Astrocyte (in vitro differentiated cells and primary cell): ENCODE measurements at regions not wholly inside any gene's neighbourhood (a gene's known extent, or its start where the extent isn't known, plus 50 kb on each side); places are given as distances from the start of the nearest gene placed in this dataset.

Experiments
- DNase-seq: peaks from one replicate; pipeline ENCODE4 v3.0.0-alpha.2; 2010; ENCODE audit warnings: low read depth
- FAIRE-seq: peaks from 2 replicates; lab custom pipeline; 2011; peaks lifted over from hg19 to GRCh38; lab: Jason Lieb, UNC
- H2AFZ ChIP-seq: 2 replicates; pipeline ENCODE4 v1.6.0; 2012; ENCODE audit warnings: low read depth, low read length, inconsistent platforms
- H3K27ac ChIP-seq: 2 replicates; pipeline ENCODE4 v1.5.1; 2011; ENCODE audit warnings: low read depth, low read length, inconsistent platforms
- H3K27me3 ChIP-seq: 2 replicates; pipeline ENCODE4 v1.6.0; 2011; ENCODE audit warnings: low read length, inconsistent platforms; ENCODE audit not compliant: insufficient read depth
- H3K36me3 ChIP-seq: 2 replicates; pipeline ENCODE4 v1.5.1; 2011; ENCODE audit warnings: low read length, inconsistent platforms; ENCODE audit not compliant: insufficient read depth
- H3K4me1 ChIP-seq: 2 replicates; pipeline ENCODE4 v1.5.1; 2011; ENCODE audit warnings: low read length, inconsistent platforms; ENCODE audit not compliant: insufficient read depth
- H3K4me2 ChIP-seq: 2 replicates; pipeline ENCODE4 v1.6.0; 2012; ENCODE audit warnings: low read length, inconsistent platforms
- H3K4me3 ChIP-seq: 2 replicates; pipeline ENCODE4 v1.5.1; 2011; ENCODE audit warnings: low read depth, mild to moderate bottlenecking, low read length, inconsistent platforms; ENCODE audit not compliant: insufficient read depth
- H3K79me2 ChIP-seq: 2 replicates; pipeline ENCODE4 v1.6.0; 2012; ENCODE audit warnings: mild to moderate bottlenecking, low read length, inconsistent platforms; ENCODE audit not compliant: insufficient read depth
- H3K9ac ChIP-seq: 2 replicates; pipeline ENCODE4 v1.6.0; 2012; ENCODE audit warnings: mild to moderate bottlenecking, low read length, inconsistent platforms
- H3K9me3 ChIP-seq: 2 replicates; pipeline ENCODE4 v1.5.1; 2012; ENCODE audit warnings: low read depth, mild to moderate bottlenecking, low read length, inconsistent platforms; ENCODE audit not compliant: insufficient read depth
- H4K20me1 ChIP-seq: 2 replicates; pipeline ENCODE4 v1.6.0; 2012; ENCODE audit warnings: low read length, inconsistent platforms; ENCODE audit not compliant: insufficient read depth
- H3K27ac Mint-ChIP-seq: one replicate; pipeline ENCODE4 v1.8.0; 2021; ENCODE audit warnings: mild to moderate bottlenecking, mixed read lengths; ENCODE audit not compliant: unreplicated experiment
- H3K27me3 Mint-ChIP-seq: one replicate; pipeline ENCODE4 v1.8.0; 2021; ENCODE audit warnings: low read depth, mixed read lengths; ENCODE audit not compliant: unreplicated experiment
- H3K36me3 Mint-ChIP-seq: one replicate; pipeline ENCODE4 v1.8.0; 2021; ENCODE audit warnings: low read depth, mixed read lengths; ENCODE audit not compliant: unreplicated experiment
- H3K4me1 Mint-ChIP-seq: one replicate; pipeline ENCODE4 v1.8.0; 2021; ENCODE audit warnings: low read depth, mixed read lengths; ENCODE audit not compliant: unreplicated experiment
- H3K4me3 Mint-ChIP-seq: one replicate; pipeline ENCODE4 v1.8.0; 2021; ENCODE audit warnings: mild to moderate bottlenecking, moderate library complexity, mixed read lengths; ENCODE audit not compliant: unreplicated experiment
- H3K9me3 Mint-ChIP-seq: one replicate; pipeline ENCODE4 v1.8.0; 2021; ENCODE audit warnings: mild to moderate bottlenecking, mixed read lengths; ENCODE audit not compliant: unreplicated experiment
- EZH2 ChIP-seq: IDR thresholded peaks from 2 replicates; pipeline ENCODE4 v1.6.1; 2012; ENCODE audit warnings: mild to moderate bottlenecking, low read length, inconsistent platforms; ENCODE audit not compliant: insufficient read depth
- TF ChIP-seq, protein P1 (sequence below): IDR thresholded peaks from 2 replicates; pipeline ENCODE4 v1.5.1; 2011; ENCODE audit warnings: low read depth, mild to moderate bottlenecking, inconsistent platforms, low read length, moderate library complexity; ENCODE audit not compliant: insufficient read depth

DNA sequence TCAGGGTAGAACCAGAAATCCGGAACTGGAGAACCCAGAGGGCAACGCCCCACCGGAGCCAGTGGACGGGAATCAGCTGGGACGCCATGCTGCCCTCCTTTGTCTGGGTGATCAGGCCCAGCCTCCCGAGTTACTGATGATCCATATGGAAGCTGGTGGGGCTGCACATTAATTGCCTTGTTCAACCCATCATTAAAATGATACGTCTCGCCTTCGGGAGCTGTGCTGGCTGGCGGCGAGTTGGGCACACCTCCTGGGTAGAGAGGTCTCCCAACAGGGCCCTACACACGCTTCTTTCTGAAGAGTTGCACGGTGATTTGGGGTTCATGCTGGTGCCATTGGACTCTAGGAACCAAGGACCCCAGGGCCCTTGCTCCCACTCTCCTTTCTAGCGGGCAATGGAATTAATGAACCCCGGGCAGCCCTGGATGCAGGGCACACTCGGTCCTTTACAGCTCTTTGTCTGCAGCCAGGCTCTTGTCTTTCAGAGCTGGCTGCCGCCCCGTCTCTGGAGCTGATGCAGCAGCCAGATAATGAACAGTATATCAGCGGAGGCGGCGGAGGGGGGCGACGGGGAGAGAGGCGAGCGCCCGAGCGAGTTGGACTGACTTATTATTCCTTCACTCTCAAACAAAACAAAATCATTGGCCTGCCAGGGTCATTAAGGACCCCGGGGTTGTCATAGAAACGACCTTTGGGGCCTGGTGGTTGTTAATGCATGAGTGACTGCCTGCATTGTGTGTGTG is 412.2 kb upstream of the ZMIZ1 start:
- H3K36me3 ChIP-seq: no peaks in the 10 kb centered on the region
- H3K9ac ChIP-seq: peak overlapping the region; percentile 12
- peaks cover 17% of the 10 kb centered on the region for H3K4me1 ChIP-seq
- Mint-ChIP-seq H3K27me3 (peaks cover 49% of the 10 kb centered on the region), H3K36me3 (no peaks in the 10 kb centered on the region), H3K27ac (no peak overlapping the region), H3K4me3 (no peak overlapping the region), H3K4me1 (no peaks in the 10 kb centered on the region), H3K9me3 (peaks cover 1% of the 10 kb centered on the region)
- H3K27me3 ChIP-seq: peaks cover 2% of the 10 kb centered on the region
- peak overlapping the region; percentile 60 for H2AFZ ChIP-seq
- no peaks in the 10 kb centered on the region for H4K20me1 ChIP-seq
- H3K9me3 ChIP-seq: no peaks in the 10 kb centered on the region
- peak overlapping the region; percentile 61 for H3K4me2 ChIP-seq
- H3K27ac ChIP-seq: no peak overlapping the region
- no peak for FAIRE-seq
- no peak overlapping the region for H3K4me3 ChIP-seq
- no peak for TF ChIP-seq EZH2
- TF ChIP-seq, protein P1, sequence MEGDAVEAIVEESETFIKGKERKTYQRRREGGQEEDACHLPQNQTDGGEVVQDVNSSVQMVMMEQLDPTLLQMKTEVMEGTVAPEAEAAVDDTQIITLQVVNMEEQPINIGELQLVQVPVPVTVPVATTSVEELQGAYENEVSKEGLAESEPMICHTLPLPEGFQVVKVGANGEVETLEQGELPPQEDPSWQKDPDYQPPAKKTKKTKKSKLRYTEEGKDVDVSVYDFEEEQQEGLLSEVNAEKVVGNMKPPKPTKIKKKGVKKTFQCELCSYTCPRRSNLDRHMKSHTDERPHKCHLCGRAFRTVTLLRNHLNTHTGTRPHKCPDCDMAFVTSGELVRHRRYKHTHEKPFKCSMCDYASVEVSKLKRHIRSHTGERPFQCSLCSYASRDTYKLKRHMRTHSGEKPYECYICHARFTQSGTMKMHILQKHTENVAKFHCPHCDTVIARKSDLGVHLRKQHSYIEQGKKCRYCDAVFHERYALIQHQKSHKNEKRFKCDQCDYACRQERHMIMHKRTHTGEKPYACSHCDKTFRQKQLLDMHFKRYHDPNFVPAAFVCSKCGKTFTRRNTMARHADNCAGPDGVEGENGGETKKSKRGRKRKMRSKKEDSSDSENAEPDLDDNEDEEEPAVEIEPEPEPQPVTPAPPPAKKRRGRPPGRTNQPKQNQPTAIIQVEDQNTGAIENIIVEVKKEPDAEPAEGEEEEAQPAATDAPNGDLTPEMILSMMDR: no peak
- peak; percentile 48 for DNase-seq
- no peaks in the 10 kb centered on the region for H3K79me2 ChIP-seq

DNA sequence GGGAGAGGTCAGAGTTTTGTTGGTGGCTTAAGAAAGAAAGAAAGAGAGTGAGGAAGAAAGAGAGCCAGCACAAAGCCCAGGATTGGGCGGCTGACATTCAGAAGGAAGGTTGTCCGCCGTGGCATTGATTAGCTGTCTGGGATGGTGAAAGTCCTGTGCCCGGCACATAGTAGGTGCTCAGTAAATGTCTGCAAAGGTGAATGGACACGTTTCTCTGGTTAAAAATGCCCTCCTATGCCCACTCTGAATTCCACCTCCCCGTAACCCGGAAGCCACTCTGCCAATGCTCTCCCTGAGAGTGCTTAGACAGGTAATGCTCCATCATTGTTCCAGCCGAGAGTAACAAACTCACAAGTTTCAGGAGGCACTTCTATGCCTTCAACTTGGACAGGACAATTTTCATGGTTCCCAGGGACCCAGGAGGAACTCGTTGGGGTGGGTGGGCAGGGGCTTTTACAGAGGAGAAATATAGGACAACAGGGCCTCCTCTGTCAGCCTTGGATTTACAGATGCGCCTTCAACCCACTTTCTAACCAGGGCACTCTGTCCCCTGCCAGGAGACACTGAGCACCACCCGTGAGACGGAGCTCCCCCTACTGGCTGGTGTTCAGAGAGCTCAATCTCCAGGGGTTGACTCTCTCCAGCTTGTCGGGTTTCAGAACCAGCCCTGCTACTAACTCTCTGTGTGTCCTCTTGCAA is 411.5 kb upstream of the ZMIZ1 start:
- Mint-ChIP-seq H3K4me1 (no peaks in the 10 kb centered on the region), H3K4me3 (no peak overlapping the region), H3K36me3 (no peaks in the 10 kb centered on the region), H3K27ac (no peak overlapping the region), H3K27me3 (peaks cover 48% of the 10 kb centered on the region), H3K9me3 (no peaks in the 10 kb centered on the region)
- Histone ChIP-seq H3K36me3 (no peaks in the 10 kb centered on the region), H3K27ac (no peak overlapping the region), H3K27me3 (peaks cover 2% of the 10 kb centered on the region), H3K9ac (peak overlapping the region; percentile 12), H3K79me2 (no peaks in the 10 kb centered on the region), H3K9me3 (no peaks in the 10 kb centered on the region), H3K4me1 (peaks cover 17% of the 10 kb centered on the region), H4K20me1 (no peaks in the 10 kb centered on the region), H3K4me3 (no peak overlapping the region), H2AFZ (peak overlapping the region; percentile 60), H3K4me2 (peak overlapping the region; percentile 61)
- DNase-seq (peak; percentile 41), FAIRE-seq (no peak)
- no peak for TF ChIP-seq EZH2
- TF ChIP-seq, protein P1: peak; percentile 48

DNA sequence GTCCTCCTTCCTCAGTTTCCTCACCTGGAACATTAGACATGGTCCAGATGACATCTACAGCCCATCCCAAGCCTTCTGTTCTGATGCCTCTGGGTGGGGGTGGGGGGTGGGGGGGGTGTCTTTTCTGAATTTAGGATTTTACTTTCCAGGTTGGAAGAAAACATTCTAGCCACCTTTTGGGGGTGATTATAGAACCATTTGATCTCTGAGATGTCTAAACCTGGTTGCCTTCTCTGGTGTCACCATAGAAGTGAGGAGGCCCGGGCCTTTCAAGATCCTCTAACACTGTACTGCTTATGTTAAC is 411.0 kb upstream of the ZMIZ1 start:
- Histone ChIP-seq H3K27me3 (peaks cover 2% of the 10 kb centered on the region), H3K79me2 (no peaks in the 10 kb centered on the region), H2AFZ (no peak overlapping the region), H3K4me2 (no peak overlapping the region), H3K4me3 (no peak overlapping the region), H3K9ac (no peak overlapping the region), H3K36me3 (no peaks in the 10 kb centered on the region), H3K9me3 (no peaks in the 10 kb centered on the region), H3K27ac (no peak overlapping the region), H3K4me1 (peaks cover 17% of the 10 kb centered on the region), H4K20me1 (no peaks in the 10 kb centered on the region)
- H3K9me3 Mint-ChIP-seq: peaks cover under 1% of the 10 kb centered on the region
- DNase-seq (no peak), FAIRE-seq (no peak)
- no peaks in the 10 kb centered on the region for H3K36me3 Mint-ChIP-seq
- no peaks in the 10 kb centered on the region for H3K4me1 Mint-ChIP-seq
- no peak overlapping the region for H3K4me3 Mint-ChIP-seq
- TF ChIP-seq EZH2: no peak
- TF ChIP-seq, protein P1: no peak
- H3K27me3 Mint-ChIP-seq: peaks cover 46% of the 10 kb centered on the region
- H3K27ac Mint-ChIP-seq: no peak overlapping the region
